ENCODE measurements at regions not wholly inside any gene's neighbourhood (a gene's known extent, or its start where the extent isn't known, plus 50 kb on each side); places are given as distances from the start of the nearest gene placed in this dataset.

DNA sequence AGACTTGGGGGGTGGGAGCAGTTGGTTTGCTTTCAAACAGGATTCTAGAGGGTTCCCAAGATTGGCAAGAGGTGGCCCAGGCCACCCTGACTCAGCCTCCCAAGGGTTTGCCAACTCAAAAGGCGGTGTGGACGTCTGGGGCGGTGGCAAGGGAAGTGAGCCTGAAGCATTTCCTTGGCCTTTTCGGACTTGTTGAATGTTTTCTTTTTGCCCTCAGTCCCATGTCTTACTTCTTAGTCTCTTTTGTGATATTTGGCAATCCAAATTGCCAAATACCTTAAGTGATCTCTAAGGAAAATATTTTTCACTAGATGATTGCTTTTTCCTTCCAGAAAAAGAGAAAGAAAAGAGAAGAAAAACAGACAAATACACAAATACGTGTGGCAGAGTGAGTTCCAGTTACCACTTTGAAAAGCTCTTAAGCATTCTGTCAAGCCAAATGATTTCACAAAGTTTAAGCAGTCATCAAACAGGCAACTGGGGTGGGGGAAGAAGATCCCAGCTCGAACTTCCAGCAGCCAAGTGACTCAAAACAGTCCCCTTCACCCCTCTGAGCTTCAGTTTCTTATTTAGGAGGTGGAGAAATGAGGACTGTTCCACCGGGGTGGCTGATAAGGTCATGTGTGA is 374.6 kb upstream of the USP24 start:
- no peak overlapping the region for H3K27ac ChIP-seq (ENCODE audit: insufficient read depth, low read length, poor library complexity, severe bottlenecking)
- H3K4me1 ChIP-seq (ENCODE audit: control insufficient read depth, insufficient read depth, low read length, poor library complexity, severe bottlenecking), result no peaks in the 10 kb centered on the region
- no peaks in the 10 kb centered on the region for H3K9me3 ChIP-seq (ENCODE audit: control insufficient read depth, low read length)
- no peaks in the 10 kb centered on the region for H3K27me3 ChIP-seq (replicated peaks; ENCODE audit: control insufficient read depth, insufficient read depth, low read length, poor library complexity, severe bottlenecking)
- no peaks in the 10 kb centered on the region for H3K36me3 ChIP-seq (ENCODE audit: control insufficient read depth, insufficient read depth, low read length)
- no peak overlapping the region for H3K4me3 ChIP-seq (ENCODE audit: insufficient read depth, low read depth, low read length, poor library complexity, severe bottlenecking)
- DNase-seq, result no peak

DNA sequence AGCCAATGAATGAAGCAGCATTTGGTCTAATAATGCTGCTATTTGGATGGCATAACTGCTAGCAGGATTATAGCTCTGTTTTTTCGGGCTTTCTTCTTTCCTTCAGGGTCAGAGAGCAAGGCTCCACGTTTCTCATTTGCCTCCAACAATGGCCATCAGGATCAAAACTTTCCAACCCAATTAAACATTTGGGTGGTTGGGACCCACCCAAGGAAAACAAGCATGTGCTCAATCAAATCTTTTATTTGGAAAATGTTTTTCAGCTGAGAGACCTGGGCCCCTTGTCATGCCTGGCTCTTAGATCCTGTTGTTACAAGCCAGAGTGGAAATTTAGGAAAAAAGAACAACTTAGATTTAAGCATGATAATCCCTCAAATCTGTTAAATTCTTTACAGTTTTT is 373.1 kb upstream of the USP24 start:
- no peak overlapping the region for H3K27ac ChIP-seq (ENCODE audit: insufficient read depth, low read length, poor library complexity, severe bottlenecking)
- H3K4me3 ChIP-seq (ENCODE audit: insufficient read depth, low read depth, low read length, poor library complexity, severe bottlenecking), result no peak overlapping the region
- H3K4me1 ChIP-seq (ENCODE audit: control insufficient read depth, insufficient read depth, low read length, poor library complexity, severe bottlenecking), result no peaks in the 10 kb centered on the region
- H3K9me3 ChIP-seq (ENCODE audit: control insufficient read depth, low read length), result no peaks in the 10 kb centered on the region
- H3K36me3 ChIP-seq (ENCODE audit: control insufficient read depth, insufficient read depth, low read length), result no peaks in the 10 kb centered on the region
- DNase-seq, result no peak
- no peaks in the 10 kb centered on the region for H3K27me3 ChIP-seq (replicated peaks; ENCODE audit: control insufficient read depth, insufficient read depth, low read length, poor library complexity, severe bottlenecking)

DNA sequence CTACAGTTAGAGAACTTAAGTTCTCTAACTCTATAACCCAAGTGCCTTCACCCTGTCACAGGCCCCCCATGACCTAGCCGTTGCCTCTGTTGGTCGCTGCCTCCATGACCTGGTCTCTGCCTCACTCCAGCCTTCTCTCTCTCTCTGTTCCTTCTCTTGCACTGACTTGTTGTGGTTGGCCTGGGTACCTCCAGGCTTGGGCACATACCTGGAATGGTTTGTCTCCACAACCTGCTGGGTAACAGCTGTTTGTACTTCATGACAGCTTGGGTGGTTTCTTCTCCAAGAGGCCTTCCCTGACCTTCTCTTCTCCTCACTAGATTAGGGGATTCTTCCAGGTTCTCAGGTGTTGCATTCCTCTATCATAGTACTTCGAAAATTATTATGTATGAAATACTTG is 371.6 kb upstream of the USP24 start:
- Histone ChIP-seq H3K27me3 (replicated peaks; ENCODE audit: control insufficient read depth, insufficient read depth, low read length, poor library complexity, severe bottlenecking) (no peaks in the 10 kb centered on the region), H3K27ac (ENCODE audit: insufficient read depth, low read length, poor library complexity, severe bottlenecking) (no peak overlapping the region), H3K4me1 (ENCODE audit: control insufficient read depth, insufficient read depth, low read length, poor library complexity, severe bottlenecking) (no peaks in the 10 kb centered on the region), H3K9me3 (ENCODE audit: control insufficient read depth, low read length) (no peaks in the 10 kb centered on the region), H3K36me3 (ENCODE audit: control insufficient read depth, insufficient read depth, low read length) (no peaks in the 10 kb centered on the region), H3K4me3 (ENCODE audit: insufficient read depth, low read depth, low read length, poor library complexity, severe bottlenecking) (no peak overlapping the region)
- no peak for DNase-seq

DNA sequence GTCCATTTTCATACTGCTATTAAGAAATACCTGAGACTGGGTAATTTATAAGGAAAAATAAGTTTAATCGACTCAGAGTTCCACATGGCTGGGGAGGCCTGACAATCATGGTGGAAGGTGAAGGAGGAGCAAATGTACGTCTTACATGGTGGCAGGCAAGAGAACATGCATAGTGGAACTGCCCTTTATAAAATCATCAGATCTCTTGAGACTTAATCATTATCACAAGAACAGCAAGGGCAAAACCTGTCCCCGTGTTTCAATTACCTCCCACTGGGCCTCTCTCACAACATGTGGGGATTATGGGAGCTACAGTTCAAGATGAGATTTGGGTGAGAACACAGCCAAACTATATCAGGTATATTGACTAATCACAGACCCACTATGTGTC is 370.2 kb upstream of the USP24 start:
- no peaks in the 10 kb centered on the region for H3K36me3 ChIP-seq (ENCODE audit: control insufficient read depth, insufficient read depth, low read length)
- H3K4me1 ChIP-seq (ENCODE audit: control insufficient read depth, insufficient read depth, low read length, poor library complexity, severe bottlenecking), result no peaks in the 10 kb centered on the region
- no peak for DNase-seq
- H3K27ac ChIP-seq (ENCODE audit: insufficient read depth, low read length, poor library complexity, severe bottlenecking), result no peak overlapping the region
- H3K9me3 ChIP-seq (ENCODE audit: control insufficient read depth, low read length), result no peaks in the 10 kb centered on the region
- H3K27me3 ChIP-seq (replicated peaks; ENCODE audit: control insufficient read depth, insufficient read depth, low read length, poor library complexity, severe bottlenecking), result no peaks in the 10 kb centered on the region
- no peak overlapping the region for H3K4me3 ChIP-seq (ENCODE audit: insufficient read depth, low read depth, low read length, poor library complexity, severe bottlenecking)

DNA sequence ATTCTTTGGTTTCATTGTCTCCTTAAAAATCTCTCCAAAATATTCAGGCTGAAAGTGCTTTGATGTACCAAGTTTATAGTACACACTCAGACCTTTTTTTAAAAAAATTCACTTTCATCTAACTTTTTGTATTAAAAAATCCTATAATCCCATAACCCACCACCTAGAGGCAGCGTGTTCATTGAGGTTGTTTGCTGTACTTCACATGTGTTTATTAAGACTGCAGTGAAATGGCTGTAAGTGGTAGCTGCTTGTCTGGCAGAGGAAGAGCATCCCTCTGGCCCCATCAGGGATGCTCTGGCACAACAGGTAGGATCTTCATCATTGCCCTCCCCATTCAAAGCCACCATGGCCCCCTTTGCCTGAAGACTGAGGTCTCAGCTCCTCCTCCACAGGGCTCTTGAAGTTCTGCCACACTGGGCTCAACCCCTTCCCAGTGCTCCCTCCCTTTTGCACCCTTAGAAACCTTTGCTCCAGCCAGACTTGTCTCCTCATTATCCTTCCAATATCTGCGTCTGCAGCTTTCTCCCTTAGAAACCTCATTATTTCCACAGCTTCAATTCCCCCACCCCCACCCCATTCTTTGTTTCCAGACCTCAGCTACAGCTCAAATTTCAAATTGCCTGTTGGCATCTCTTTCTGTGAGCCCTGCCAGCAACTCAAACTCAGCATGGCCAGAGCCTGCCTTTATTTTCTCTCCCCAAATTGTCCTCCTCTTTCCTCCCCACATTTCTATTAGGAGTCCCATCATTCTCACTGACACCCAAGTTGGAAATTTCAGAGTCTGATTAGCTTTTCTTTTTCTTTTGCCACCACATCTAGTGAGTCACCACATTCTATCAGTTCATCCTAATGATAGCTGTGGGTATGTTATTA is 369.6 kb upstream of the USP24 start:
- Histone ChIP-seq H3K9me3 (ENCODE audit: control insufficient read depth, low read length) (no peaks in the 10 kb centered on the region), H3K27ac (ENCODE audit: insufficient read depth, low read length, poor library complexity, severe bottlenecking) (no peak overlapping the region), H3K27me3 (replicated peaks; ENCODE audit: control insufficient read depth, insufficient read depth, low read length, poor library complexity, severe bottlenecking) (no peaks in the 10 kb centered on the region), H3K4me1 (ENCODE audit: control insufficient read depth, insufficient read depth, low read length, poor library complexity, severe bottlenecking) (no peaks in the 10 kb centered on the region), H3K36me3 (ENCODE audit: control insufficient read depth, insufficient read depth, low read length) (no peaks in the 10 kb centered on the region), H3K4me3 (ENCODE audit: insufficient read depth, low read depth, low read length, poor library complexity, severe bottlenecking) (no peak overlapping the region)
- no peak for DNase-seq

DNA sequence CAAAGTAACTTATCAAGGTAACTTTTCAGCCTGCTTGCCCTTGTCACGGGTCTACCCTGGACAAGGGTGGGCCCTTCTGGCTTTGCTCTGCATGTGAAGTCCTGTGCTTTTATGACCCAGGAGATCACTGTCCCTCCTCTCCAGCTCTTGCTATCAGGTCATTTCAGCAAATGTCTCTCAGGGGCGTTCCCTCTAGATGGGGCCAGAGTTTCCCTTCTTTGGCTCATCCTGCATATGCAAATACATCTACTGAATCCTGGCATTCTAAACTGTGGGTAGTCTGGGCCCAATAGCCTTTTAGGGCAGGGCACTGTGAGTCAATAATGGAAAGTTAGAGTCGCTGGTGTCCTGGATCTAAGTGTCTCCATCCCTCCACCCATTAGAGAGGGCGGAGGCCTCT is 366.9 kb upstream of the USP24 start:
- H3K27me3 ChIP-seq (replicated peaks; ENCODE audit: control insufficient read depth, insufficient read depth, low read length, poor library complexity, severe bottlenecking), result no peaks in the 10 kb centered on the region
- H3K27ac ChIP-seq (ENCODE audit: insufficient read depth, low read length, poor library complexity, severe bottlenecking), result no peak overlapping the region
- DNase-seq, result no peak
- no peaks in the 10 kb centered on the region for H3K9me3 ChIP-seq (ENCODE audit: control insufficient read depth, low read length)
- H3K4me3 ChIP-seq (ENCODE audit: insufficient read depth, low read depth, low read length, poor library complexity, severe bottlenecking), result no peak overlapping the region
- no peaks in the 10 kb centered on the region for H3K4me1 ChIP-seq (ENCODE audit: control insufficient read depth, insufficient read depth, low read length, poor library complexity, severe bottlenecking)
- no peaks in the 10 kb centered on the region for H3K36me3 ChIP-seq (ENCODE audit: control insufficient read depth, insufficient read depth, low read length)

DNA sequence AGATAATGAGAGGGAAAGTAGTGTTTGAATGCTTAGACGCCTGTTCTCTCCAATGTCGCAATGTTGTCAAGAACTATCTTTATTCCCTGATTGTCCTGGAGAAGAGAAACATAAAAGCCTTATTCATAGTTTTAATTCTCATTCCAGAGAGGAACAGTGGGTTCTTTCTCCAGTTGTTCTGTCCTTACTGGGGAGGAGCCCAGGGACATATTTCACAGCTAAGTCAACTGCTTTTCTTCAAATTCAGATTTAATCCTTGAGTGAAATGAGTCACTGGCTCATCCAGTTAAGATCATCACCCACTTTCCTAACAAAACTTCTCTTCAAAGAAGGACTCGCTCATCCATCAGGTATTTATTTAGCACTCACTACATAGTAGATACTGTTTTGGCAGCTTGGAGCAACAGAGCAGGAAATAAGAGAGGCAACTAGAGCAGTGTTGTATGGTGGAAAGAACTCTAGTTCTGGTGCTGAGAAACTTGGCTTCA is 365.7 kb upstream of the USP24 start:
- Histone ChIP-seq H3K4me3 (ENCODE audit: insufficient read depth, low read depth, low read length, poor library complexity, severe bottlenecking) (no peak overlapping the region), H3K4me1 (ENCODE audit: control insufficient read depth, insufficient read depth, low read length, poor library complexity, severe bottlenecking) (no peaks in the 10 kb centered on the region), H3K27ac (ENCODE audit: insufficient read depth, low read length, poor library complexity, severe bottlenecking) (no peak overlapping the region), H3K36me3 (ENCODE audit: control insufficient read depth, insufficient read depth, low read length) (no peaks in the 10 kb centered on the region), H3K27me3 (replicated peaks; ENCODE audit: control insufficient read depth, insufficient read depth, low read length, poor library complexity, severe bottlenecking) (no peaks in the 10 kb centered on the region), H3K9me3 (ENCODE audit: control insufficient read depth, low read length) (no peaks in the 10 kb centered on the region)
- no peak for DNase-seq

DNA sequence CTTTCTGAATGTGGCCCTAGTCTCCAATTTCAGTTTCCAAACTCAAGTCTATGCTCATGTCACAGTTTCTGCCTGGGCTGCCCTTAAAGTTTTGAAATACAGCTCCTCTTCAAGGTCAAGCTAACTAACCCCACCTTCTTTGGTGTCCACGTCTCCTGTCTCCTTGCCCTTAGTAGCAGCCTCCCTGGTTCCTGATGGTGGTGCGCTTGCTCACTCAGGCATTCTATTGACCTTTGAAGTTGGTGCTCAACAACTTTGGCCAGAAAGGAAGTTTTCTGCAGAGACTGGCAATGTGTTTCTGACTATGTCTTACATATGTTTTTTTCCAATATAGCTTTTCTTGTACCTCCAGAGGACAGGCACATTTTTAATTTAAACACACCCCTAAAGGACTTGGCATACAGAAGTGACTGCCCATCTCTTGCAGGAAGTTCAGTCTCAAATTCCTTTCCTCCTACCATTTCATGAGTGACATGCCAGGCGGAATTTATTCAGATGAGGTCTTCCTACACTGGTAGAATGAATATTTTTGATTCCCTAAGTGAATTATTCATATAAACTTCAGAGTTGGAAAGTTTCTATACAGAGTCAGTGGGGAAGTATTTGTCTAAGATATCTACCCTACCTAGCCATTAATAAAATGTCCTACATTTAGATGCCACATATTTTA is 364.3 kb upstream of the USP24 start:
- Histone ChIP-seq H3K9me3 (ENCODE audit: control insufficient read depth, low read length) (no peaks in the 10 kb centered on the region), H3K27me3 (replicated peaks; ENCODE audit: control insufficient read depth, insufficient read depth, low read length, poor library complexity, severe bottlenecking) (no peaks in the 10 kb centered on the region), H3K4me1 (ENCODE audit: control insufficient read depth, insufficient read depth, low read length, poor library complexity, severe bottlenecking) (no peaks in the 10 kb centered on the region), H3K36me3 (ENCODE audit: control insufficient read depth, insufficient read depth, low read length) (no peaks in the 10 kb centered on the region), H3K4me3 (ENCODE audit: insufficient read depth, low read depth, low read length, poor library complexity, severe bottlenecking) (no peak overlapping the region), H3K27ac (ENCODE audit: insufficient read depth, low read length, poor library complexity, severe bottlenecking) (no peak overlapping the region)
- DNase-seq, result no peak

DNA sequence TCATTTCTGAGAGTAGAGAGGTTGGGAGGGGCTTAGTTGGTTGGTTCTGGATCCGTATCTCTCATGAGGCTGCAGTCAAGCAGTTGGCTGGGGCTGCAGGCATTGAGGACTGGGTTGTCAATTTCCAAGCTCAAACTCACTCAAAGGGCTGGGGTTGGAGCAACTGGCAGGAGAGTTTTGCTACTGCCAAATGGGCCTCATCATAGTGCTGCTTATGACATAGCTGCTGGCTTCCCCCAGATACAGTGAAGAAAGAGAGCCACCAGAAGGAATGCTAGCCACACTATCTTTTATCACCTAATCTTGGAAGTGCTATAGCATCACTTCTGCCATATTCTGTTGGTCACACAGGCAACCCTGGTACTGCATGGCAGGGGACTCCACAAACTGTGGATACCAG is 363.5 kb upstream of the USP24 start:
- Histone ChIP-seq H3K4me1 (ENCODE audit: control insufficient read depth, insufficient read depth, low read length, poor library complexity, severe bottlenecking) (no peaks in the 10 kb centered on the region), H3K4me3 (ENCODE audit: insufficient read depth, low read depth, low read length, poor library complexity, severe bottlenecking) (no peak overlapping the region), H3K27me3 (replicated peaks; ENCODE audit: control insufficient read depth, insufficient read depth, low read length, poor library complexity, severe bottlenecking) (no peaks in the 10 kb centered on the region), H3K9me3 (ENCODE audit: control insufficient read depth, low read length) (no peaks in the 10 kb centered on the region), H3K27ac (ENCODE audit: insufficient read depth, low read length, poor library complexity, severe bottlenecking) (no peak overlapping the region), H3K36me3 (ENCODE audit: control insufficient read depth, insufficient read depth, low read length) (no peaks in the 10 kb centered on the region)
- DNase-seq, result no peak
